Naive B cell (primary cell): ENCODE measurements at regions not wholly inside any gene's neighbourhood (a gene's known extent, or its start where the extent isn't known, plus 50 kb on each side); places are given as distances from the start of the nearest gene placed in this dataset.

Source experiments
- ATAC-seq, 2 donors: fragments of 150-1000 bp; cut with Tn5 transposase; 2 replicates each; pipeline ENCODE4 v1.10.0; 2021; ENCODE audit warnings: low read depth in 2 of 2, mild to moderate bottlenecking in 2 of 2, moderate library complexity in 2 of 2
- DNase-seq: peaks from one replicate; pipeline ENCODE4 v3.0.0; 2022
- H3K27ac Mint-ChIP-seq, 6 donors: one replicate each; pipeline ENCODE4 v1.8.0; 2020 to 2022; ENCODE audit warnings: mild to moderate bottlenecking in 6 of 6, mixed read lengths in 6 of 6, moderate library complexity in 5 of 6, inconsistent platforms in 2 of 6
- H3K27me3 Mint-ChIP-seq, 3 donors: one replicate each; pipeline ENCODE4 v1.8.0; 2021 to 2022; ENCODE audit warnings: mixed read lengths in 3 of 3, mild to moderate bottlenecking in 1 of 3
- H3K36me3 Mint-ChIP-seq, 2 donors: one replicate each; pipeline ENCODE4 v1.8.0; 2020 to 2022; ENCODE audit warnings: mixed read lengths in 2 of 2, inconsistent platforms in 1 of 2, mild to moderate bottlenecking in 1 of 2
- H3K4me1 Mint-ChIP-seq, 3 donors: one replicate each; pipeline ENCODE4 v1.8.0; 2020 to 2022; ENCODE audit warnings: mixed read lengths in 3 of 3, inconsistent platforms in 1 of 3, mild to moderate bottlenecking in 1 of 3, moderate library complexity in 1 of 3
- H3K4me3 Mint-ChIP-seq, 8 donors: one replicate each; pipeline ENCODE4 v1.8.0; 2020 to 2022; ENCODE audit warnings: mild to moderate bottlenecking in 8 of 8, mixed read lengths in 8 of 8, moderate library complexity in 8 of 8, inconsistent platforms in 2 of 8
- H3K9me3 Mint-ChIP-seq, 7 donors: one replicate each; pipeline ENCODE4 v1.8.0; 2020 to 2022; ENCODE audit warnings: mixed read lengths in 7 of 7, mild to moderate bottlenecking in 5 of 7, inconsistent platforms in 2 of 7, moderate library complexity in 1 of 7

DNA sequence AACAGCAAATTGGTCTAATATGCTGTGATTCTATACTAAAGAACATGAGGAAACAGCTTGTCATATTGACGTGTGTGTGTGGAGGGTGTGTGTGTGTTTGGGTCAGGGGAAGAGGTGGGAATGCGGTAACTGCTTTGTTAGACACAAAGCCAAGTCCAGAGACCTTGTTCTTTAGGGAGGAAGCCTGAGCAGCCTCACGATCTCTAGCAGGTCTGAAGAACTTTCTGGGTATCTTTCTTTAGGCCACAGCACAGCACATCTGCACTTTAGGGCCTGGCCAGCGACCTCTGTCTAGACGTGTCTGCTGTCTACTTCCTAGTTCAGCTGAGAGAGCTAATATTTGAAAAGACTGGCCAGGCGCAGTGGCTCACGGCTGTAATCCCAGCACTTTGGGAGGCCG lies 220.0 kb upstream of the TPRG1 start:
- no peaks in the 10 kb centered on the region for H3K36me3 Mint-ChIP-seq
- no peak overlapping the region for H3K4me3 Mint-ChIP-seq
- H3K27ac Mint-ChIP-seq, result peak overlapping the region in 1 of 6 donors; percentile 76
- H3K27me3 Mint-ChIP-seq, result peaks cover 9 to 19% (median 10%) of the 10 kb centered on the region in 3 donors
- H3K4me1 Mint-ChIP-seq, result peaks cover 9 to 16% (median 9%) of the 10 kb centered on the region in 3 donors
- ATAC-seq (no peak), DNase-seq (no peak)
- no peaks in the 10 kb centered on the region for H3K9me3 Mint-ChIP-seq

DNA sequence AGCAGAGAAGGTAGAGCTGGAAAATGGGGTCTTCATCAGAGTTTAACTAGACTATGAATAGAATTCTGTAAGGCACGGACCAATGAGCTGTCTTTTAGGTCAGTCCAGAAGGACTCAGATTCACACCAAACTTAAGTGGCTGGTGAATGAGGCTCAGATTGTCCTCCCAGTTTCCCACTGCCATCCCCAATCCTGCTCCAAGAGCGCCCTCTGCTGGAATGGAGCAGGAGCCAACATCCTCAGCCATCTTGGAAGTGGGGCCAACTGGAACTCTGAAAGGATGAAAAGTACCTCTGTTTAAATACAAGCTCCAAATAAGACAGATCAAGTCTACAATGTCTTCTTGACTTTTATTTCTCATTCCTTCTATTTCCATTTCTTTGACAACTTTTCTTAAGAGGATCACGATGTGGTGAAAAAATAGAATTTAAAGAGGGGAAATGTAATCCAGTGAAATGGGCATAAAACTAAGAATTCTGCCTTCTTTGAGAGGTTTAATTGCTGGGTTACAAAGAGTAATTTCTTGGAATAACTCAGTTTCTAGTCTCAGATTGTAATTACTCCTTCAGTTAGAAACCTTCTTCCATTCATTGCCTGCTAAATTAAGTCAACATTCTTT lies 217.1 kb upstream of the TPRG1 start:
- Mint-ChIP-seq H3K4me3 (no peak overlapping the region), H3K27me3 (peaks cover 0 to under 1% (median 0%) of the 10 kb centered on the region in 3 donors), H3K36me3 (no peaks in the 10 kb centered on the region), H3K27ac (no peak overlapping the region), H3K4me1 (peaks cover 0 to 3% (median 0%) of the 10 kb centered on the region in 3 donors), H3K9me3 (no peaks in the 10 kb centered on the region)
- DNase-seq (peak; percentile 65), ATAC-seq (peak; percentile 83 to 97)

DNA sequence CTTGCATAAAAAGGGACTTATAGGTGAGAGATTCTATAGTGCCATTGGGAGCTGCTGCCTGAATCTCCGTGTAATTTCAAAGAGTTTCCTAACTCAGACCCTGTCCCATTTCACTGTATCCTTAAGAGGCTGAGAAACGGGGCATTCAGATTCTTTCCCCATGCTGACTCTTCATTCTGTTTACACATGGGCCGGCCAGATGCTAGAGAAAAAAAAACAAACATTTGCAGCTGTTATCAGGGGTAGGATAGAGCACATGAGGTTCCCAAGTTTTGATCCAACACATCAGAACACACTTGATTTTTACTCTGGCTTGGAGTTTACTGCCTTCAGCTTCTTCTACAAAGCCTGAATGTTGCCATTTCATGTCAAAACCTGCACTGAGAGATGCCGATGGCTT lies 215.9 kb upstream of the TPRG1 start:
- H3K36me3 Mint-ChIP-seq, result no peaks in the 10 kb centered on the region
- DNase-seq, result no peak
- no peaks in the 10 kb centered on the region for H3K27me3 Mint-ChIP-seq
- H3K4me1 Mint-ChIP-seq, result peaks cover 0 to 3% (median 0%) of the 10 kb centered on the region in 3 donors
- ATAC-seq, result no peak
- no peak overlapping the region for H3K27ac Mint-ChIP-seq
- H3K9me3 Mint-ChIP-seq, result no peaks in the 10 kb centered on the region
- H3K4me3 Mint-ChIP-seq, result no peak overlapping the region

DNA sequence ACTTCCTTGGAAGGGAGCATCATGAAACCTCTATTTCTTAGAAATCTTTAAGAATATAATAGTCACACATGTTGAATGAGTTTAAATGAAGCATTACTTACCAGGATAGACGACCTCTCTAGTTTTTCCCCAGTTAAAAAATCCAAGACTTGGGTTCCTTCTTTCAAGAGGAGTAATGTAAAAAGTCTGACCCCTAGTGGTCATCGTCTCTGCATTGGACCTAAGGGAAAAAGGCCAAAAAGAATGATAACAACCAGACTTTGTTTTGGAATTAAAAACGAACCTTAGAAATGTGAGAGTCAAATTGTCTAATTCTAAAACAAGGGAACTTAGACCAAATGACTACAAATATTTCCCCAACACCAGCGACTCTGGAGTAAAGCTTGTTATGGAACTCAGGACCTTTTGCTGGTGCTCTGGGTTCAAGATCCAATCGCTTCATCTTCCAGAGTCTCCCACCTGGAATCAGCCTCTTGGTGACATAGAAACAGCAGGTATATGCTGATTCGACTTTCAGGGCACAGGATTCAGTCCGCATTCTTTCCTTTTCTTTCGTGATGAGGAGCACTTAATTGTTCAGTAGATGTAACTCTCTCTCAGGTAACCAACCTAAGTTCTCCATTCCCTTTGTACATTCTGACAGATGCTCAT lies 214.8 kb upstream of the TPRG1 start:
- ATAC-seq (peak in 1 of 2 donors; percentile 43), DNase-seq (peak; percentile 36)
- Mint-ChIP-seq H3K27ac (no peak overlapping the region), H3K9me3 (no peaks in the 10 kb centered on the region), H3K36me3 (no peaks in the 10 kb centered on the region), H3K4me3 (no peak overlapping the region), H3K27me3 (peaks cover 0 to 4% (median 3%) of the 10 kb centered on the region in 3 donors), H3K4me1 (peaks cover 0 to 3% (median 0%) of the 10 kb centered on the region in 3 donors)

DNA sequence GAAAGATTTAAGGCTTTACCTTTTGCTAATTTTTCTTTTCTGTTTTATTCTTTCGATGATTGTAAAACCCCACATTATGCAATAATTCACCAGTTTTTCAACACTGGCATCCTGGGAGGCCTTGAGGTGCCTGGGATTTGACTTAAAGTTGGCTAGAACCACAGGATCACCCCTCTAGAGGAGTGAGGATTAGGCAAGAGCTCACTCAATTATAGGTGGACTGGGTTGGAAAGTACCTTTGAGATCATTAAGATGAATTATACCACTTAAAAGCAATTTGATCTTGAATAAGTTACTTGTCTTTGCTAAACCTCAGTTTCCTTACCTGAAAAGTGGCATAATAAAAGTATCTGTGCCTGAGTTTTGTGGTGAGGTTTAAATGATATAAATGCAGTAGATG lies 212.8 kb upstream of the TPRG1 start:
- peaks cover 0 to 3% (median 0%) of the 10 kb centered on the region in 3 donors for H3K4me1 Mint-ChIP-seq
- DNase-seq (no peak), ATAC-seq (no peak)
- no peaks in the 10 kb centered on the region for H3K9me3 Mint-ChIP-seq
- no peak overlapping the region for H3K4me3 Mint-ChIP-seq
- peaks cover 0 to 9% (median 5%) of the 10 kb centered on the region in 3 donors for H3K27me3 Mint-ChIP-seq
- no peak overlapping the region for H3K27ac Mint-ChIP-seq
- no peaks in the 10 kb centered on the region for H3K36me3 Mint-ChIP-seq

DNA sequence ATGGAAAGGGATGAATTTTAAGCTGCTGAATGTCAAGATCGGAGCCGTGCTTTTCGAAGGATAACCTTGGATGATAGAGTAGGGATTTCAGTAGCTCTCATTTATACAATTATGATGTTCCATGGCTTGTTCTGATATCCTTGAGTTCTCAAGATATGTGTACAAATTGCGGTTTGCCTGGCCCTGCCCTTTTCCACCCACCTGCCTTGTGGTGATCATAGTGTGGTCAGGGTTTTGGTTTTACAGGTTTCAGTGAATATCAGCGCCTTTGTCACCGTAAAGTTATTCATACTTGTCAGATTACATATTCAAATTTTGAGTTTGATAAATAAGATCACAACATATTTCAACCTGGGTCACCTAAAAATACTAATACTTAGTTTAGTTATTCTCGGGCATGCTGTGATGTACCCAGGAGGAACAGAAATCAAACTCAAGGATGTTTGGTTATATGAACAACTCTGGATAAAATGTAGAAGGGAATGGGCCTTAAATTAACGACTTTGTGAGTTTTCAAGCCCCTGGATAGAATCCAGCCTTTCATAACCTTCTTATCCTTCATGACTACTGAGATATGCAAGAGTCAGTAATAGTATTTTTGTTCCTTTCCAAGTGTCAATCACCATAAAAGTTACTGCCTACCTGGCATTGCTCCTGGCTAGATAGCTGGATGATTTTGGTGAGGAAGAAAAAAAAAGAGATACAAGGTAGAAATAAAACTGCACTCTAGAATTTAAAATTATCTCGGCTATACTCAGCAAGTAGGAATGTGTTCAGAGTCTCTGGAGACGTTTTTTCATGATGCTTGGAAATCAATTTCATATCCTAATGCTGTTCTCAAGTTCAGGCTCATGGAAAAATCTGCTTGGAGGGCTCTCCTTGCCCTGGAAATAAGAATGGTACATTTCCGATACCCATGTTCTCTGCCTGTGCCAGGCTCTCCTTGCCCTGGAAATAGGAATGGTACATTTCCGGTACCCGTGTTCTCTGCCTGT lies 209.2 kb upstream of the TPRG1 start:
- Mint-ChIP-seq H3K4me1 (no peaks in the 10 kb centered on the region), H3K36me3 (no peaks in the 10 kb centered on the region), H3K9me3 (no peaks in the 10 kb centered on the region), H3K4me3 (no peak overlapping the region), H3K27ac (no peak overlapping the region), H3K27me3 (peaks cover 5 to 17% (median 7%) of the 10 kb centered on the region in 3 donors)
- ATAC-seq, result no peak
- no peak for DNase-seq

DNA sequence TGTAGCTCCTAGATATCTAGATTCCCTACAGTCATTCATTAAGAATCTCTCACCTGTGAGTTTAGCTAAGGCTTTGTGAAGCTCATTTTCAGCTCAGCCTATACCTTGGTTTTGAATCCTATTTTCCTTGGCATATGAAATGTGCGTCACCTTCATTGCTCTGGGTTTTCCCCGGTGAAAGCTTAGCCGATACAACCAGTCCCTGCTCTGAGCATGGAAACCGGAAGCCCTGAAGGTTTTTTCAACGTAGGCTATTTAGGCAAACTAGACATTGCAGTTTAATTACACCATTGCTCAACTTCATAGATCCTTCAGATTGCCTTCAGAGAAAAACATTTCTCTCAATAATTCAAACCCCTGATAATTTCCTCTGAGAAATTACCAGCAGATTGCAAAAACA lies 206.8 kb upstream of the TPRG1 start:
- peaks cover 0 to under 1% (median 0%) of the 10 kb centered on the region in 7 donors for H3K9me3 Mint-ChIP-seq

DNA sequence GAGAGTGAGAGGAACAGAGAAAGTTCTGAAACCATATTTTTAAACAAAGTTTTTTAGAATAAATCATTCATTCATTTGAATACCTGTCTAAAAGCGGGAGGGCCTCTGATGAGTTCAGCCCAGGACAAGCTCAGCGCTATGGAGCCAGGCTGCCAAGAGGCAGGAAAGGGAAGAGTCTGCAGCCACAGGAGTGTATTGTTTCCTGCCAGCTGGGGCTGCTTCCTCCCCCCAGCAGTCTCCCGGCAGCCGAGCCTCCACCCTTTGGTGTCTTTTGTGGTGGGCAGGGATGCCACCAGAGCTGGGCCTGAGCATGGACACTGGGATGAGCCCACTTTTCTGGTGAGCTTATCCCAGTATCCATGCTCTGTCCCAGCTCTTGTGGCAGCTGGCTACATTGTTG lies 199.5 kb upstream of the TPRG1 start:
- no peak for ATAC-seq
- Mint-ChIP-seq H3K36me3 (peaks cover 0 to 7% of the 10 kb centered on the region in 2 donors), H3K9me3 (peaks cover 0 to 13% (median 5%) of the 10 kb centered on the region in 7 donors), H3K27me3 (peaks cover 25 to 46% (median 36%) of the 10 kb centered on the region in 3 donors), H3K27ac (no peak overlapping the region), H3K4me1 (peaks cover 6 to 13% (median 9%) of the 10 kb centered on the region in 3 donors), H3K4me3 (no peak overlapping the region)
- DNase-seq, result no peak

More for the DNA sequence above, 206.8 kb upstream of the TPRG1 start:
- Mint-ChIP-seq H3K36me3 (no peaks in the 10 kb centered on the region), H3K4me3 (no peak overlapping the region), H3K27ac (no peak overlapping the region), H3K27me3 (peaks cover 6 to 17% (median 7%) of the 10 kb centered on the region in 3 donors), H3K4me1 (no peaks in the 10 kb centered on the region)
- ATAC-seq (no peak), DNase-seq (no peak)

DNA sequence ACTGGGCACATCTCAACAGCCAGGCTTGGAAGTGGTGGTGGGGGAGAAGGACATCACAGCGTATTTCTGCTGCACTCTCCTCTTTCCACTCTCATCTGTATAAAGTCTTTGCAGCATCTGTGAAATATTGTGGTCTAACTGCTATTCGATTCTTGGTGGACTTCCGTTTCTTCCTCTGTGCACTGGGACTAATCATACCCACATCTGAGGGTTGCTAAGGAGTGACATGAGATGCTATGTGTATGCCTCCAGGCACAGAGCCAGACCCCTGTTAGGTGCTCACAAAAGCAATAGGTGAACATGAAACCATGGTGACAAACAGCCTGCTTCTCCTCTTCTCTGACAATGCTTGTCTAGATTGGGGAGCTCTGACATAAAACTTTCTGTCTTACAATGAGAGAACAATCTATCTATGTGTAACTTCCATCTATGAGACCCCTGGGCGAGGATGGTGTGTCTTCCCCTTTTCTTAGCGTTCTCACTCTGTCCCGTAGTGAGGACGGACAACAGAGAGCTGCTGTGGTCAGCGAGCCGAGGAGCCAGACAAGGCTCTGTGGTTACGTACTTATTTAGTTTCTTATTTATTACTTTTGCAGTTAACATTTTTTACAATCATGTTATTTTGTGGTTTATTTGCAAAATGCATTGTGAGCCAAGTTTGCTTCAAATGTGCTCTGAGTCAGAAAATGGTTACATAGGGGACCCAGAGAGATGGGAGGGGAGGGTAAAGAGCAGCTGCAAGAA lies 196.7 kb upstream of the TPRG1 start:
- Mint-ChIP-seq H3K4me1 (peaks cover 6 to 13% (median 9%) of the 10 kb centered on the region in 3 donors), H3K9me3 (peaks cover 0 to 13% (median 4%) of the 10 kb centered on the region in 7 donors), H3K27me3 (peaks cover 25 to 45% (median 36%) of the 10 kb centered on the region in 3 donors), H3K4me3 (peak overlapping the region in 1 of 8 donors; percentile 26), H3K36me3 (peaks cover 0 to 7% of the 10 kb centered on the region in 2 donors), H3K27ac (no peak overlapping the region)
- peak; percentile 28 to 45 for ATAC-seq
- no peak for DNase-seq

DNA sequence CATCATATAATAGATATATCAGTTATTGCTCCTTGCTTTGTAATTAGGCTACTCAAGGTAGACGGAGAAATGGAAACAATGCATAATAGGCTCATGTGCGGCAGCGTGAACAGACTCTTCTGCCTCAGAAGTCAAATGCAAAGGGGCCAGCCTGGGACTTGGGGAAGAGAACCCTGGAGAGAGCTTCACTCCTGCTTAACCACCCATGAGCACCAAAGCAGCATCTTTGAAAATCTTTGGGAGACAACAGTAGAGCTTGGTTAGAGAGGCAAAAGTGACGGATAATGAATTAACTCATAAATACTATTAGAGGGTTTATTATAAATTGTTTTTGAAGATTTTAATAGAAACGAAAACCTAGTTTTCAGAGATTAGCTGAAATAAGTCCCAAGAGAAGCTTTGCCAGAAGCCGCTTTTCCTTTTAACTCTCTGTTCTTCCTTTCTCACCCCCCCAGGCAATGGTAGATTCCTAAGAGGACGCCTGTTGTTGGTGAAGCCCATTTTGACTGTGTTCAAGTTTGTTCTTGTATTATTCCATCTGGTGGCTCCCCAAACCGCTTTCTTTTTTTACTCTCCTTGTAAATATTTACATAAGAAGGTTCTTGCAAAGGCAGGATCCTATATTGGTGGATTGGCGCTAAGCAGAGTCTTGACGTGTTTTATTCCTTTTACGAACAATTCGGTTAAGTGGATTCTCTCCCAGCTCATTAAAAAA lies 196.0 kb upstream of the TPRG1 start:
- Mint-ChIP-seq H3K27me3 (peaks cover 24 to 40% (median 36%) of the 10 kb centered on the region in 3 donors), H3K9me3 (peaks cover 0 to 10% (median 4%) of the 10 kb centered on the region in 7 donors), H3K4me1 (peaks cover 6 to 13% (median 9%) of the 10 kb centered on the region in 3 donors), H3K36me3 (peaks cover 0 to 7% of the 10 kb centered on the region in 2 donors), H3K4me3 (no peak overlapping the region), H3K27ac (no peak overlapping the region)
- DNase-seq (no peak), ATAC-seq (no peak)

DNA sequence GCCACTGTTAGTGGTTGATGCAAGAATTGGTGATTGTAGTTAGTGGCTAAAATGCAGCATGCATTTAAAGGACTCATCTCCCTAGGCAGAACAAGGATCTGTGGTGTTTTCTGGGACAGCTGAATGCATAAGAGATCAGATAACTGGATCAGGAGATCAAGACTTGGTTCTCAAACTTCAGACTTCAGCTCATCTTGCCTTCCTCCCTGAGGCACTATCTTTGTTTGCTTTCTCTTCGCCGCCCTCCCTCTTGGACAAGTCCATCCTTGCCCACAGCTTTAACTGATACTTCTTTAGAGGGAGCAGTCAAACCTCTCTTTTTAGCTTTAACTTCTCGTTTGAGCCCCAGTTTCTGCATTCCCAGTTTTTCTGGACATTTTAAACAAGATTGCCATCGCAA lies 195.4 kb upstream of the TPRG1 start:
- H3K9me3 Mint-ChIP-seq, result peaks cover 0 to 5% (median 3%) of the 10 kb centered on the region in 7 donors
- no peak for DNase-seq
- peaks cover 19 to 36% (median 33%) of the 10 kb centered on the region in 3 donors for H3K27me3 Mint-ChIP-seq
- H3K36me3 Mint-ChIP-seq, result peaks cover 0 to 6% of the 10 kb centered on the region in 2 donors
- peaks cover 6 to 13% (median 9%) of the 10 kb centered on the region in 3 donors for H3K4me1 Mint-ChIP-seq
- H3K4me3 Mint-ChIP-seq, result no peak overlapping the region
- no peak overlapping the region for H3K27ac Mint-ChIP-seq
- ATAC-seq, result no peak
